HG02678 (cell line): ENCODE measurements at regions not wholly inside any gene's neighbourhood (a gene's known extent, or its start where the extent isn't known, plus 50 kb on each side); places are given as distances from the start of the nearest gene placed in this dataset.

ENCODE experiments used
- ATAC-seq: cut with Tn5 transposase; IDR thresholded peaks from one replicate; pipeline ENCODE4 v1.9.1; 2021; ENCODE audit warnings: mild to moderate bottlenecking, moderate library complexity; ENCODE audit not compliant: unreplicated experiment

GRCh38 chr20:6831461-6831860 is 64.0 kb downstream of the BMP2 start:
- no peak for ATAC-seq

GRCh38 chr20:6832811-6833210 is 65.3 kb downstream of the BMP2 start:
- ATAC-seq: no peak

GRCh38 chr20:6835609-6836008 is 68.1 kb downstream of the BMP2 start:
- ATAC-seq: no peak

GRCh38 chr20:6836821-6837374 is 69.4 kb downstream of the BMP2 start:
- ATAC-seq: no peak

- no peak for ATAC-seq
These were observed 70.2 kb downstream of the BMP2 start for GRCh38 chr20:6837730-6838129.

GRCh38 chr20:6838181-6838826 is 70.8 kb downstream of the BMP2 start:
- ATAC-seq: no peak

GRCh38 chr20:6841128-6841527 is 73.6 kb downstream of the BMP2 start:
- ATAC-seq: no peak

GRCh38 chr20:6845141-6845540 is 77.7 kb downstream of the BMP2 start:
- ATAC-seq: no peak

- ATAC-seq: no peak
These were observed 80.6 kb downstream of the BMP2 start for GRCh38 chr20:6848041-6848440.

- no peak for ATAC-seq
These were observed 81.5 kb downstream of the BMP2 start for GRCh38 chr20:6848992-6849391.

- ATAC-seq: no peak
These were observed 83.7 kb downstream of the BMP2 start for GRCh38 chr20:6851136-6851535.

GRCh38 chr20:6852478-6852877 is 85.0 kb downstream of the BMP2 start:
- ATAC-seq: no peak

- ATAC-seq: no peak
These were observed 87.6 kb downstream of the BMP2 start for GRCh38 chr20:6855104-6855503.

- ATAC-seq: no peak
These were observed 88.3 kb downstream of the BMP2 start for GRCh38 chr20:6855796-6856195.

- no peak for ATAC-seq
These were observed 90.4 kb downstream of the BMP2 start for GRCh38 chr20:6857927-6858326.

- ATAC-seq: no peak
These were observed 95.9 kb downstream of the BMP2 start for GRCh38 chr20:6863355-6863754.

- ATAC-seq: no peak
These were observed 96.3 kb downstream of the BMP2 start for GRCh38 chr20:6863798-6864201.

GRCh38 chr20:6864740-6865139 is 97.3 kb downstream of the BMP2 start:
- ATAC-seq: no peak

- ATAC-seq: no peak
These were observed 99.3 kb downstream of the BMP2 start for GRCh38 chr20:6866741-6867140.

- no peak for ATAC-seq
These were observed 101.4 kb downstream of the BMP2 start for GRCh38 chr20:6868861-6869260.

- no peak for ATAC-seq
These were observed 103.1 kb downstream of the BMP2 start for GRCh38 chr20:6870559-6870958.

GRCh38 chr20:6877633-6878032 is 110.1 kb downstream of the BMP2 start:
- ATAC-seq: no peak
